B cell (primary cell): ENCODE measurements at regions not wholly inside any gene's neighbourhood (a gene's known extent, or its start where the extent isn't known, plus 50 kb on each side); places are given as distances from the start of the nearest gene placed in this dataset.

Experiments used
- ATAC-seq: fragments of 200-7000 bp; cut with Tn5 transposase; one replicate; pipeline ENCODE4 v1.10.0; 2021; ENCODE audit warnings: low read depth, mild to moderate bottlenecking, moderate number of reproducible peaks, moderate library complexity
- CTCF ChIA-PET: fragments of 350-600 bp; sonication (Branson Sonifier 250); formaldehyde crosslinking; loops from one replicate; lab custom pipeline; 2021; ENCODE audit warnings: antibody characterized with exemption, inconsistent platforms; lab: Charles Lee
- POLR2A ChIA-PET: fragments of 350-600 bp; sonication (Branson Sonifier 250); formaldehyde crosslinking; loops from one replicate; lab custom pipeline; 2021; ENCODE audit warnings: antibody characterized with exemption; lab: Charles Lee
- DNase-seq: peaks from one replicate; pipeline ENCODE4 v3.0.0; 2013
- H2AFZ ChIP-seq: 2 replicates; pipeline ENCODE4 v1.6.1; 2012; ENCODE audit warnings: mild to moderate bottlenecking, low read depth, low read length; ENCODE audit not compliant: insufficient read depth, poor library complexity, severe bottlenecking
- H3K27ac ChIP-seq, 2 donors: 1 replicate in 1 of 2; 2 replicates in 1 of 2; pipeline ENCODE4 v1.5.1; 2012 to 2013; ENCODE audit warnings: low read length in 2 of 2, mild to moderate bottlenecking in 2 of 2, moderate library complexity in 1 of 2
- H3K27me3 ChIP-seq, 4 experiments: fragments of 200-600 bp in 1 of 4; sonication (generic) in 1 of 4; replicated peaks in 1 of 4; 1 replicate in 2 of 4; 2 replicates in 2 of 4; pipeline versions ENCODE4 v1.6.1 to v1.7.0; 2013 to 2016; ENCODE audit warnings: low read length in 3 of 4, mild to moderate bottlenecking in 2 of 4, mixed read lengths in 1 of 4, moderate library complexity in 1 of 4; ENCODE audit not compliant: insufficient read depth in 4 of 4, control insufficient read depth in 3 of 4; ENCODE audit errors: control extremely low read depth in 1 of 4
- H3K36me3 ChIP-seq, 2 experiments: replicated peaks in 1 of 2; 1 replicate in 1 of 2; 2 replicates in 1 of 2; pipeline versions ENCODE4 v1.6.1 to v1.7.1; 2013; ENCODE audit warnings: low read length in 1 of 2; ENCODE audit not compliant: insufficient read depth in 2 of 2, control insufficient read depth in 1 of 2; ENCODE audit errors: control extremely low read depth in 1 of 2, extremely low read depth in 1 of 2
- H3K4me1 ChIP-seq, 2 donors: fragments of 200-600 bp in 1 of 2; sonication (generic) in 1 of 2; 1 replicate in 1 of 2; 2 replicates in 1 of 2; pipeline versions ENCODE4 v1.5.1 to v1.6.1; 2013 to 2017; ENCODE audit warnings: low read length in 2 of 2; ENCODE audit not compliant: control insufficient read depth in 2 of 2, insufficient read depth in 2 of 2
- H3K4me2 ChIP-seq: replicated peaks from 2 replicates; pipeline ENCODE3; 2012; ENCODE audit warnings: mild to moderate bottlenecking, low read depth, low read length; ENCODE audit not compliant: poor library complexity, severe bottlenecking
- H3K4me3 ChIP-seq, 5 experiments: fragments of 200-600 bp in 1 of 5; sonication (generic) in 1 of 5; 1 replicate in 3 of 5; 2 replicates in 2 of 5; pipeline versions ENCODE4 v1.5.1 to v1.7.0; 2011 to 2016; ENCODE audit warnings: low read length in 4 of 5, mild to moderate bottlenecking in 4 of 5, low read depth in 2 of 5, control low read depth in 1 of 5, moderate library complexity in 1 of 5; ENCODE audit not compliant: insufficient read depth in 1 of 5; ENCODE audit errors: control extremely low read depth in 1 of 5, extremely low read depth in 1 of 5
- H3K79me2 ChIP-seq: fragments of 200-600 bp; sonication (generic); one replicate; pipeline ENCODE4 v1.6.0; 2016; ENCODE audit warnings: low read length; ENCODE audit not compliant: control insufficient read depth, insufficient read depth
- H3K9ac ChIP-seq: fragments of 200-600 bp; sonication (generic); 2 replicates; pipeline ENCODE4 v1.6.1; 2017; ENCODE audit warnings: mild to moderate bottlenecking, low read length, moderate library complexity
- H3K9me3 ChIP-seq, 3 donors: one replicate each; pipeline versions ENCODE4 v1.6.1 to v1.7.1; 2013; ENCODE audit warnings: low read length in 2 of 3; ENCODE audit not compliant: control insufficient read depth in 2 of 3, insufficient read depth in 1 of 3; ENCODE audit errors: control extremely low read depth in 1 of 3
- H4K20me1 ChIP-seq: 2 replicates; pipeline ENCODE4 v1.6.0; 2012; ENCODE audit warnings: mild to moderate bottlenecking, low read length; ENCODE audit not compliant: insufficient read depth, control insufficient read depth, poor library complexity, severe bottlenecking
- H3K27ac Mint-ChIP-seq: one replicate; pipeline ENCODE4 v1.8.0; 2021; ENCODE audit warnings: mixed read lengths
- H3K27me3 Mint-ChIP-seq: one replicate; pipeline ENCODE4 v1.8.0; 2021; ENCODE audit warnings: mixed read lengths
- H3K4me1 Mint-ChIP-seq: one replicate; pipeline ENCODE4 v1.8.0; 2021; ENCODE audit warnings: mixed read lengths
- H3K4me3 Mint-ChIP-seq: one replicate; pipeline ENCODE4 v1.8.0; 2021; ENCODE audit warnings: mixed read lengths
- H3K9me3 Mint-ChIP-seq: one replicate; pipeline ENCODE4 v1.8.0; 2022; ENCODE audit warnings: mixed read lengths; ENCODE audit not compliant: insufficient read depth
- CTCF ChIP-seq: fragments of 200-600 bp; IDR thresholded peaks from one replicate; pipeline ENCODE4 v1.8.0; 2022; ENCODE audit warnings: antibody characterized with exemption, mild to moderate bottlenecking
- EZH2 ChIP-seq: IDR thresholded peaks from 2 replicates; pipeline ENCODE4 v1.6.1; 2012; ENCODE audit warnings: borderline replicate concordance, low read depth, mild to moderate bottlenecking, moderate library complexity, low read length; ENCODE audit not compliant: insufficient read depth, poor library complexity, severe bottlenecking
- WGBS: methylation state at CpG from one replicate; pipeline ENCODE4 v1.1.5; 2013; ENCODE audit warnings: missing lambda C conversion rate; ENCODE audit not compliant: insufficient coverage; 5-methylcytosine and 5-hydroxymethylcytosine counted together
- intact Hi-C: fragments of 100-400 bp; cut with micrococcal nuclease; formaldehyde crosslinking; loops from one replicate; pipeline ENCODE4 v1.10.0; 2022

GRCh38 chr7:14083761-14084160 lies 94.3 kb upstream of the ETV1 start:
- DNase-seq (no peak), ATAC-seq (no peak)
- Histone ChIP-seq H3K4me3 (no peak overlapping the region), H4K20me1 (no peaks in the 10 kb centered on the region), H3K4me2 (no peak overlapping the region), H2AFZ (no peak overlapping the region), H3K27ac (no peak overlapping the region), H3K4me1 (no peaks in the 10 kb centered on the region), H3K9ac (no peak overlapping the region), H3K36me3 (no peaks in the 10 kb centered on the region), H3K27me3 (no peaks in the 10 kb centered on the region), H3K79me2 (no peaks in the 10 kb centered on the region), H3K9me3 (peaks cover 3 to 6% (median 6%) of the 10 kb centered on the region in 3 donors)
- POLR2A ChIA-PET: no interaction called here
- TF ChIP-seq CTCF (no peak), EZH2 (no peak)
- Mint-ChIP-seq H3K4me3 (no peak overlapping the region), H3K4me1 (no peaks in the 10 kb centered on the region), H3K27me3 (no peaks in the 10 kb centered on the region), H3K9me3 (peaks cover 12% of the 10 kb centered on the region), H3K27ac (no peak overlapping the region)
- intact Hi-C loops: no loop called here
- WGBS: 86% methylated on average over 1 of the region's 2 CpGs
- CTCF ChIA-PET: no interaction called here

GRCh38 chr7:14073988-14074387 lies 84.5 kb upstream of the ETV1 start:
- Mint-ChIP-seq H3K4me3 (no peak overlapping the region), H3K27me3 (no peaks in the 10 kb centered on the region), H3K9me3 (no peaks in the 10 kb centered on the region), H3K27ac (no peak overlapping the region), H3K4me1 (no peaks in the 10 kb centered on the region)
- H4K20me1 ChIP-seq: no peaks in the 10 kb centered on the region
- H2AFZ ChIP-seq: no peak overlapping the region
- no peak for DNase-seq
- no peaks in the 10 kb centered on the region for H3K79me2 ChIP-seq
- CTCF ChIA-PET: no interaction called here
- ATAC-seq: no peak
- no peak overlapping the region for H3K27ac ChIP-seq
- H3K4me2 ChIP-seq: no peak overlapping the region
- no peaks in the 10 kb centered on the region for H3K9me3 ChIP-seq
- no peak overlapping the region for H3K4me3 ChIP-seq
- no peak overlapping the region for H3K9ac ChIP-seq
- POLR2A ChIA-PET: no interaction called here
- no peak for TF ChIP-seq CTCF
- no peak for TF ChIP-seq EZH2
- no peaks in the 10 kb centered on the region for H3K36me3 ChIP-seq
- no peaks in the 10 kb centered on the region for H3K4me1 ChIP-seq
- intact Hi-C loops: no loop called here
- H3K27me3 ChIP-seq: no peaks in the 10 kb centered on the region
